ENCODE measurements at regions not wholly inside any gene's neighbourhood (a gene's known extent, or its start where the extent isn't known, plus 50 kb on each side); places are given as distances from the start of the nearest gene placed in this dataset.
A peak's percentile ranks its signal among the peaks of the same experiment; 100 is the strongest.

DNA sequence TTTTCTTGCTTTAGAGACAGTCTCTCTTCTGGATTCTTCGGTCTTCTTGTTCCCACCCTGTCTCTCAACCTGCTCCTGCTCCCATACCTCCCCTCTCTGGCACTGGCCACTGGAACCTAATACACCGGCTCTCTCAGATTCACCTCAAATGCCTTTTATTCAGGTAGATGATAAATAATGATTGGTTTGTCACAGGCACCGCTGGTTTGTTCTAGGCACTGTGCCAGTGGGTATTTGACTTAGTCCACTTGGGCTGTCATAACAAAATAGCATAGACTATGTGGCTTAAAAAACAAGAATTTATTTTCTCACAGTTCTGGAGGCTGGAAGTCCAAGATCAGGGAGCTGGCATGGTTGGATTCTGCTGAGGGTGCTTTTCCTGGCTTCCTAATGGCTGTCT is 278.2 kb upstream of the STT3B start:
- Histone ChIP-seq H3K4me3 (no peak overlapping the region), H3K36me3 (no peaks in the 10 kb centered on the region), H3K27ac (no peak overlapping the region), H3K27me3 (replicated peaks; ENCODE audit: insufficient read depth) (no peaks in the 10 kb centered on the region), H3K4me1 (replicated peaks) (no peaks in the 10 kb centered on the region), H3K9me3 (no peaks in the 10 kb centered on the region)
- intact Hi-C loops (cut with DNase I), result no loop called here
- DNase-seq (ENCODE audit: low spot score), result no peak
- 54% methylated on average over 3 of the region's 3 CpGs for WGBS
- TF ChIP-seq POLR2AphosphoS5 (IDR thresholded peaks at IDR 0.05) (no peak), CTCF (IDR thresholded peaks at IDR 0.05) (no peak), POLR2A (IDR thresholded peaks at IDR 0.05) (no peak)

- Histone ChIP-seq H3K4me1 (replicated peaks) (no peaks in the 10 kb centered on the region), H3K27me3 (replicated peaks; ENCODE audit: insufficient read depth) (no peaks in the 10 kb centered on the region), H3K36me3 (no peaks in the 10 kb centered on the region), H3K4me3 (no peak overlapping the region), H3K9me3 (no peaks in the 10 kb centered on the region), H3K27ac (no peak overlapping the region)
- DNase-seq (ENCODE audit: low spot score), result peak; percentile 30
- WGBS, result 37% methylated on average over 2 of the region's 2 CpGs
- no peak for TF ChIP-seq CTCF (IDR thresholded peaks at IDR 0.05)
- TF ChIP-seq POLR2A (IDR thresholded peaks at IDR 0.05), result no peak
- peak; percentile 51 for TF ChIP-seq POLR2AphosphoS5 (IDR thresholded peaks at IDR 0.05)
- intact Hi-C loops (cut with DNase I), result no loop called here
Observed at GRCh38 chr3:31255007-31255581, 277.6 kb upstream of the STT3B start.

DNA sequence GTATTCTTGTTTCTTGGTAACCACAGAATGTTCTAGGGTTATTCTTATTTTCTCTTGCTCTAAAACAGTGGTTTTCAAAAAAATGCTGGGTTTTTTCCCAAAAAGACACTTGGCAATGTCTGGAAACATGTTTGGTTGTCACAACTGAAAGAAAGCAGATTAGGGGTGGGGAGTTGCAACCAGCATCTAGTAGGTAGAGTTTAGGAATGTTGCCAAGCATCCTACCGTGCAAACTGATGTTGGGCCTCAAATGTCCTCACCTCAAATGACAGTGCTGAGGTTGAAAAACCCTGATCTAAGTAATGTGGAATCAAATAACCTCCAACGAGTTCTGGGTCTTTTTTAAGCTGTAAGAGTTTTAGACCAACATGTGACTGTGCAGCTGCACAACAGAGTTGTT is 270.5 kb upstream of the STT3B start:
- Histone ChIP-seq H3K9me3 (no peaks in the 10 kb centered on the region), H3K36me3 (no peaks in the 10 kb centered on the region), H3K4me3 (no peak overlapping the region), H3K4me1 (replicated peaks) (no peaks in the 10 kb centered on the region), H3K27ac (no peak overlapping the region), H3K27me3 (replicated peaks; ENCODE audit: insufficient read depth) (no peaks in the 10 kb centered on the region)
- intact Hi-C loops (cut with DNase I), result no loop called here
- TF ChIP-seq CTCF (IDR thresholded peaks at IDR 0.05), result no peak
- TF ChIP-seq POLR2A (IDR thresholded peaks at IDR 0.05), result no peak
- no peak for TF ChIP-seq POLR2AphosphoS5 (IDR thresholded peaks at IDR 0.05)
- 65% methylated on average over 2 of the region's 2 CpGs for WGBS
- DNase-seq (ENCODE audit: low spot score), result no peak

- Histone ChIP-seq H3K4me3 (no peak overlapping the region), H3K36me3 (no peaks in the 10 kb centered on the region), H3K4me1 (replicated peaks) (no peaks in the 10 kb centered on the region), H3K27ac (no peak overlapping the region), H3K27me3 (replicated peaks; ENCODE audit: insufficient read depth) (no peaks in the 10 kb centered on the region), H3K9me3 (no peaks in the 10 kb centered on the region)
- intact Hi-C loops (cut with DNase I), result no loop called here
- DNase-seq (ENCODE audit: low spot score), result no peak
- TF ChIP-seq POLR2A (IDR thresholded peaks at IDR 0.05), result no peak
- TF ChIP-seq POLR2AphosphoS5 (IDR thresholded peaks at IDR 0.05), result no peak
- TF ChIP-seq CTCF (IDR thresholded peaks at IDR 0.05), result no peak
- 42% methylated on average over 1 of the region's 1 CpG for WGBS
Observed at GRCh38 chr3:31263897-31264296, 268.8 kb upstream of the STT3B start.

- no peak for DNase-seq (ENCODE audit: low spot score)
- Histone ChIP-seq H3K4me3 (no peak overlapping the region), H3K4me1 (replicated peaks) (no peaks in the 10 kb centered on the region), H3K27ac (no peak overlapping the region), H3K36me3 (no peaks in the 10 kb centered on the region), H3K27me3 (replicated peaks; ENCODE audit: insufficient read depth) (no peaks in the 10 kb centered on the region), H3K9me3 (no peaks in the 10 kb centered on the region)
- TF ChIP-seq POLR2A (IDR thresholded peaks at IDR 0.05) (no peak), POLR2AphosphoS5 (IDR thresholded peaks at IDR 0.05) (no peak), CTCF (IDR thresholded peaks at IDR 0.05) (no peak)
- intact Hi-C loops (cut with DNase I), result no loop called here
- WGBS, result 82% methylated on average over 5 of the region's 5 CpGs
Observed at GRCh38 chr3:31265646-31266428, 266.9 kb upstream of the STT3B start.

Measured in prostate gland (tissue), 2 donors.